MCF 10A (cell line): ENCODE measurements at regions not wholly inside any gene's neighbourhood (a gene's known extent, or its start where the extent isn't known, plus 50 kb on each side); places are given as distances from the start of the nearest gene placed in this dataset.
"Not testable (repeated sequence)": the region's sequence is repeated elsewhere in the genome, so short reads cannot be mapped to it uniquely, and the experiment has no call there.

Experiments
- BruUV-seq: library from RNA; stranded (reverse); fragments of 400-500 nt; replicated peaks from 2 replicates; lab custom pipeline; 2021; lab: Mats Ljungman, UMichigan
- CTCF ChIA-PET: fragments of 300-600 bp; sonication (Branson Sonifier 250); formaldehyde crosslinking; extraction: SDS; loops from one replicate; lab custom pipeline; 2021; ENCODE audit warnings: antibody characterized with exemption, inconsistent platforms; lab: Yijun Ruan, JAX
- POLR2A ChIA-PET: fragments of 300-600, 350-650 bp; sonication (Branson Sonifier 250); formaldehyde crosslinking; extraction: SDS; loops from one replicate; lab custom pipeline; 2020; ENCODE audit warnings: antibody characterized with exemption, inconsistent platforms; lab: Yijun Ruan, JAX
- DNase-seq: peaks from one replicate; pipeline ENCODE4 v3.0.0-alpha.2; 2018; ENCODE audit not compliant: unreplicated experiment
- H3K27ac Mint-ChIP-seq: one replicate; pipeline ENCODE4 v1.8.0; 2022; ENCODE audit warnings: mild to moderate bottlenecking, low read depth, mixed read lengths; ENCODE audit not compliant: unreplicated experiment
- H3K27me3 Mint-ChIP-seq: one replicate; pipeline ENCODE4 v1.8.0; 2022; ENCODE audit warnings: mixed read lengths; ENCODE audit not compliant: insufficient read depth, unreplicated experiment
- H3K36me3 Mint-ChIP-seq: one replicate; pipeline ENCODE4 v1.8.0; 2022; ENCODE audit warnings: mild to moderate bottlenecking, moderate library complexity, mixed read lengths; ENCODE audit not compliant: insufficient read depth, unreplicated experiment
- H3K4me1 Mint-ChIP-seq: one replicate; pipeline ENCODE4 v1.8.0; 2022; ENCODE audit warnings: mixed read lengths; ENCODE audit not compliant: insufficient read depth, unreplicated experiment
- H3K4me3 Mint-ChIP-seq: one replicate; pipeline ENCODE4 v1.8.0; 2022; ENCODE audit warnings: mild to moderate bottlenecking, moderate library complexity, mixed read lengths; ENCODE audit not compliant: unreplicated experiment
- H3K9me3 Mint-ChIP-seq: one replicate; pipeline ENCODE4 v1.8.0; 2022; ENCODE audit warnings: mixed read lengths; ENCODE audit not compliant: unreplicated experiment
- CTCF ChIP-seq: fragments of 200-600 bp; IDR thresholded peaks from one replicate; pipeline ENCODE4 v1.8.0; 2022; ENCODE audit warnings: antibody characterized with exemption, mild to moderate bottlenecking; ENCODE audit not compliant: unreplicated experiment
- intact Hi-C: fragments of 100-400 bp; cut with micrococcal nuclease; formaldehyde crosslinking; loops from 2 replicates; pipeline ENCODE4 v1.14.1; 2022

- ChIA-PET POLR2A (no interaction called here), CTCF (interaction anchor here (0.6 to 1.0 kb wide), 3 partner anchors 10 to 504 kb away, joined by 3 read pairs; partner anchors contain the start of genes MRPS27 and PTCD2)
- peaks cover 6% of the 10 kb centered on the region for H3K9me3 Mint-ChIP-seq
- no TSS peak for BruUV-seq
- TF ChIP-seq CTCF: no peak
- intact Hi-C loops: no loop called here
- peaks cover 6% of the 10 kb centered on the region for H3K27me3 Mint-ChIP-seq
- no peak overlapping the region for H3K4me3 Mint-ChIP-seq
- H3K36me3 Mint-ChIP-seq: no peaks in the 10 kb centered on the region
- peak; percentile 14 for DNase-seq
- H3K27ac Mint-ChIP-seq: no peak overlapping the region
- no peaks in the 10 kb centered on the region for H3K4me1 Mint-ChIP-seq
Measured at GRCh38 chr5:71816307-71816706, 97.2 kb downstream of the CARTPT start.

- H3K36me3 Mint-ChIP-seq: no peaks in the 10 kb centered on the region
- DNase-seq: no peak
- intact Hi-C loops: no loop called here
- no peak overlapping the region for H3K27ac Mint-ChIP-seq
- TF ChIP-seq CTCF: no peak
- H3K9me3 Mint-ChIP-seq: peaks cover 16% of the 10 kb centered on the region
- H3K4me1 Mint-ChIP-seq: no peaks in the 10 kb centered on the region
- ChIA-PET POLR2A (no interaction called here), CTCF (interaction anchor here (1.0 kb wide), 1 partner anchor 34 kb away, joined by 3 read pairs; no protein-coding TSS in a partner anchor)
- no TSS peak for BruUV-seq
- H3K4me3 Mint-ChIP-seq: no peak overlapping the region
- peaks cover 22% of the 10 kb centered on the region for H3K27me3 Mint-ChIP-seq
Measured at GRCh38 chr5:71817891-71818290, 98.8 kb downstream of the CARTPT start.

- POLR2A ChIA-PET: no interaction called here
- Mint-ChIP-seq H3K4me1 (no peaks in the 10 kb centered on the region), H3K27ac (no peak overlapping the region), H3K36me3 (no peaks in the 10 kb centered on the region), H3K4me3 (no peak overlapping the region), H3K27me3 (peaks cover 41% of the 10 kb centered on the region), H3K9me3 (peaks cover 18% of the 10 kb centered on the region)
- no peak for TF ChIP-seq CTCF
- no peak for DNase-seq
- BruUV-seq: no TSS peak
- intact Hi-C loops: no loop called here
- CTCF ChIA-PET: no interaction called here
Measured at GRCh38 chr5:71821029-71821428, 102.0 kb downstream of the CARTPT start.

- Mint-ChIP-seq H3K9me3 (peaks cover 28% of the 10 kb centered on the region), H3K27me3 (peaks cover 41% of the 10 kb centered on the region)
- intact Hi-C loops, H3K4me1 Mint-ChIP-seq, POLR2A ChIA-PET, H3K4me3 Mint-ChIP-seq, H3K27ac Mint-ChIP-seq, DNase-seq, CTCF ChIA-PET, H3K36me3 Mint-ChIP-seq, BruUV-seq: not testable (repeated sequence)
Measured at GRCh38 chr5:71822065-71822464, 103.0 kb downstream of the CARTPT start.

GRCh38 chr5:71825992-71826391 is 106.9 kb downstream of the CARTPT start:
- H3K27me3 Mint-ChIP-seq: peaks cover 38% of the 10 kb centered on the region
- BruUV-seq: no TSS peak
- no peak for TF ChIP-seq CTCF

More at GRCh38 chr5:71825992-71826391, 106.9 kb downstream of the CARTPT start:
- intact Hi-C loops: no loop called here
- no peak overlapping the region for H3K4me3 Mint-ChIP-seq
- no peak overlapping the region for H3K27ac Mint-ChIP-seq
- H3K36me3 Mint-ChIP-seq: no peaks in the 10 kb centered on the region
- POLR2A ChIA-PET: no interaction called here
- no peak for DNase-seq
- peaks cover 26% of the 10 kb centered on the region for H3K9me3 Mint-ChIP-seq
- H3K4me1 Mint-ChIP-seq: peaks cover 10% of the 10 kb centered on the region
- CTCF ChIA-PET: interaction anchor here (0.6 to 0.7 kb wide), 2 partner anchors 490 to 1665 kb away, joined by 3 to 4 read pairs; no protein-coding TSS in a partner anchor
